Heart left ventricle (tissue), 13 donors: ENCODE measurements at regions not wholly inside any gene's neighbourhood (a gene's known extent, or its start where the extent isn't known, plus 50 kb on each side); places are given as distances from the start of the nearest gene placed in this dataset.

ENCODE experiments used
- POLR2A ChIP-seq, 2 donors: fragments of 450-650 bp; IDR thresholded peaks; one replicate each; pipeline ENCODE4 v1.6.1; 2017; ENCODE audit warnings: antibody characterized with exemption in 2 of 2, mild to moderate bottlenecking in 2 of 2, moderate library complexity in 2 of 2
- TF ChIP-seq, protein P1 (sequence below), 12 donors: fragments of 200-600 bp; sonication (generic) in 4 of 12; IDR thresholded peaks; one replicate each; pipeline versions ENCODE4 v1.5.0 to v1.8.0; 2018 to 2022; ENCODE audit warnings: antibody characterized with exemption in 12 of 12, mild to moderate bottlenecking in 5 of 12
- donor health status: ischemic (EF 13 %, LVEDD 7.1; RV severe dilation, severe dysfunction).
- donor health status: DM: no; HTN: yes; CAD: no.
- donor health status: DM: no; HTN: no; CAD: no.
- donor health status: ischemic (EF 25% LVEDD 6.9; RV normal size, moderate dysfunction).
- donor health status: ischemic (EF 25% LVEDD 5.7; RV mildly dilated, moderate dysfunction).
- donor health status: ischemic (EF 35%, LVEDD 5.7; RV mildly dilated, moderate dysfunction).
- donor health status: nonischemic (EF 11% LVEDD 7.7; RV severe dilation, severe dysfunction).
- donor health status: DM: yes; HTN: yes; CAD: no.
- donor health status: PGD.
- donor health status: ischemic (EF 29% LVEDD 5.4; RV normal size, mild dysfunction).
- donor health status: nonischemic (EF 23%, LVEDD 6.1; RV moderate dilation, normal function).

DNA sequence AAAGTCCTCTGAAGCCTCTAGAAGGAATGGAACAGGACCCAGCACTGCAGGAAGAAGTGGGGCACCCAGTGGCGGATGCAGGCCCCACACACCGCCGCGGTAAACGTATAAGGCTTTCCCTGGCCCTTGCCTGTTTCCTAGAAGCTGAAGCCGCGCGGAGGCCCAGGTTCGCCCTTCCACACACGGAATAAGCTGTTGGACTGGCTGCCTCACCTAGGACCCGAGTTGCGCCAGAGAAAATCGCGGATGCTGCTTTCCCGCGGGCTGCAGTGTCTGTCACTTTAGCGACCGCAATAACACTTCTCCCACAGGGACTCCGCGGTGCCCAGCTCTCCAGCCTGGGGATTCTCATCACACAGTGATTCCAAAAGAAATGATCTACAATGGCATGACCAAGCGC is 1736.9 kb downstream of the TP53TG3F start:
- TF ChIP-seq, protein P1, sequence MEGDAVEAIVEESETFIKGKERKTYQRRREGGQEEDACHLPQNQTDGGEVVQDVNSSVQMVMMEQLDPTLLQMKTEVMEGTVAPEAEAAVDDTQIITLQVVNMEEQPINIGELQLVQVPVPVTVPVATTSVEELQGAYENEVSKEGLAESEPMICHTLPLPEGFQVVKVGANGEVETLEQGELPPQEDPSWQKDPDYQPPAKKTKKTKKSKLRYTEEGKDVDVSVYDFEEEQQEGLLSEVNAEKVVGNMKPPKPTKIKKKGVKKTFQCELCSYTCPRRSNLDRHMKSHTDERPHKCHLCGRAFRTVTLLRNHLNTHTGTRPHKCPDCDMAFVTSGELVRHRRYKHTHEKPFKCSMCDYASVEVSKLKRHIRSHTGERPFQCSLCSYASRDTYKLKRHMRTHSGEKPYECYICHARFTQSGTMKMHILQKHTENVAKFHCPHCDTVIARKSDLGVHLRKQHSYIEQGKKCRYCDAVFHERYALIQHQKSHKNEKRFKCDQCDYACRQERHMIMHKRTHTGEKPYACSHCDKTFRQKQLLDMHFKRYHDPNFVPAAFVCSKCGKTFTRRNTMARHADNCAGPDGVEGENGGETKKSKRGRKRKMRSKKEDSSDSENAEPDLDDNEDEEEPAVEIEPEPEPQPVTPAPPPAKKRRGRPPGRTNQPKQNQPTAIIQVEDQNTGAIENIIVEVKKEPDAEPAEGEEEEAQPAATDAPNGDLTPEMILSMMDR (IDR thresholded peaks at IDR 0.05): no peak
- no peak for TF ChIP-seq POLR2A (IDR thresholded peaks at IDR 0.05)
